ENCODE measurements at regions not wholly inside any gene's neighbourhood (a gene's known extent, or its start where the extent isn't known, plus 50 kb on each side); places are given as distances from the start of the nearest gene placed in this dataset.

GRCh38 chr12:41683513-41684240, 461.0 kb downstream of the GXYLT1 start:
- no peaks in the 10 kb centered on the region for H3K27me3 Mint-ChIP-seq (ENCODE audit: unreplicated experiment)
- no peak overlapping the region for H3K27ac Mint-ChIP-seq (ENCODE audit: unreplicated experiment)
- H3K36me3 Mint-ChIP-seq (ENCODE audit: low read depth, unreplicated experiment), result no peaks in the 10 kb centered on the region
- no peak for TF ChIP-seq CTCF (IDR thresholded peaks at IDR 0.05; ENCODE audit: unreplicated experiment)
- no peaks in the 10 kb centered on the region for H3K4me1 Mint-ChIP-seq (ENCODE audit: unreplicated experiment)
- no peak for DNase-seq (ENCODE audit: low spot score)
- no peak overlapping the region for H3K4me3 Mint-ChIP-seq (ENCODE audit: unreplicated experiment)
- H3K9me3 Mint-ChIP-seq (ENCODE audit: unreplicated experiment), result no peaks in the 10 kb centered on the region

- H3K36me3 Mint-ChIP-seq (ENCODE audit: low read depth, unreplicated experiment), result no peaks in the 10 kb centered on the region
- H3K27me3 Mint-ChIP-seq (ENCODE audit: unreplicated experiment), result no peaks in the 10 kb centered on the region
- no peak overlapping the region for H3K27ac Mint-ChIP-seq (ENCODE audit: unreplicated experiment)
- H3K9me3 Mint-ChIP-seq (ENCODE audit: unreplicated experiment), result no peaks in the 10 kb centered on the region
- H3K4me3 Mint-ChIP-seq (ENCODE audit: unreplicated experiment), result no peak overlapping the region
- H3K4me1 Mint-ChIP-seq (ENCODE audit: unreplicated experiment), result no peaks in the 10 kb centered on the region
- TF ChIP-seq CTCF (IDR thresholded peaks at IDR 0.05; ENCODE audit: unreplicated experiment), result no peak
- no peak for DNase-seq (ENCODE audit: low spot score)
Measured at GRCh38 chr12:41683023-41683422, 461.7 kb downstream of the GXYLT1 start.

GRCh38 chr12:41681898-41682297, 462.8 kb downstream of the GXYLT1 start:
- no peak overlapping the region for H3K27ac Mint-ChIP-seq (ENCODE audit: unreplicated experiment)
- H3K4me1 Mint-ChIP-seq (ENCODE audit: unreplicated experiment), result no peaks in the 10 kb centered on the region
- H3K9me3 Mint-ChIP-seq (ENCODE audit: unreplicated experiment), result no peaks in the 10 kb centered on the region
- no peak overlapping the region for H3K4me3 Mint-ChIP-seq (ENCODE audit: unreplicated experiment)
- H3K36me3 Mint-ChIP-seq (ENCODE audit: low read depth, unreplicated experiment), result no peaks in the 10 kb centered on the region
- H3K27me3 Mint-ChIP-seq (ENCODE audit: unreplicated experiment), result no peaks in the 10 kb centered on the region
- TF ChIP-seq CTCF (IDR thresholded peaks at IDR 0.05; ENCODE audit: unreplicated experiment), result no peak
- no peak for DNase-seq (ENCODE audit: low spot score)

GRCh38 chr12:41680155-41680554, 464.5 kb downstream of the GXYLT1 start:
- H3K4me3 Mint-ChIP-seq (ENCODE audit: unreplicated experiment), result no peak overlapping the region
- no peaks in the 10 kb centered on the region for H3K27me3 Mint-ChIP-seq (ENCODE audit: unreplicated experiment)
- H3K36me3 Mint-ChIP-seq (ENCODE audit: low read depth, unreplicated experiment), result no peaks in the 10 kb centered on the region
- no peaks in the 10 kb centered on the region for H3K9me3 Mint-ChIP-seq (ENCODE audit: unreplicated experiment)
- no peak overlapping the region for H3K27ac Mint-ChIP-seq (ENCODE audit: unreplicated experiment)
- no peak for DNase-seq (ENCODE audit: low spot score)
- TF ChIP-seq CTCF (IDR thresholded peaks at IDR 0.05; ENCODE audit: unreplicated experiment), result no peak
- H3K4me1 Mint-ChIP-seq (ENCODE audit: unreplicated experiment), result no peaks in the 10 kb centered on the region

- no peaks in the 10 kb centered on the region for H3K9me3 Mint-ChIP-seq (ENCODE audit: unreplicated experiment)
Measured at GRCh38 chr12:41663598-41664265, 475.6 kb downstream of the PDZRN4 start.

More at GRCh38 chr12:41663598-41664265, 475.6 kb downstream of the PDZRN4 start:
- Mint-ChIP-seq H3K36me3 (ENCODE audit: low read depth, unreplicated experiment) (no peaks in the 10 kb centered on the region), H3K27me3 (ENCODE audit: unreplicated experiment) (no peaks in the 10 kb centered on the region), H3K27ac (ENCODE audit: unreplicated experiment) (no peak overlapping the region), H3K4me3 (ENCODE audit: unreplicated experiment) (no peak overlapping the region), H3K4me1 (ENCODE audit: unreplicated experiment) (no peaks in the 10 kb centered on the region)
- DNase-seq (ENCODE audit: low spot score), result peak; percentile 9
- TF ChIP-seq CTCF (IDR thresholded peaks at IDR 0.05; ENCODE audit: unreplicated experiment), result peak; percentile 67
